SH-SY5Y (cell line): ENCODE measurements at regions not wholly inside any gene's neighbourhood (a gene's known extent, or its start where the extent isn't known, plus 50 kb on each side); places are given as distances from the start of the nearest gene placed in this dataset.

Source experiments
- GATA2 ChIP-seq: IDR thresholded peaks from 2 replicates; pipeline ENCODE4 v1.6.1; 2011; ENCODE audit warnings: mild to moderate bottlenecking, low read depth, low read length
- GATA3 ChIP-seq: IDR thresholded peaks from 2 replicates; pipeline ENCODE4 v1.6.1; 2011; ENCODE audit warnings: low read depth, mild to moderate bottlenecking, low read length, moderate library complexity

DNA sequence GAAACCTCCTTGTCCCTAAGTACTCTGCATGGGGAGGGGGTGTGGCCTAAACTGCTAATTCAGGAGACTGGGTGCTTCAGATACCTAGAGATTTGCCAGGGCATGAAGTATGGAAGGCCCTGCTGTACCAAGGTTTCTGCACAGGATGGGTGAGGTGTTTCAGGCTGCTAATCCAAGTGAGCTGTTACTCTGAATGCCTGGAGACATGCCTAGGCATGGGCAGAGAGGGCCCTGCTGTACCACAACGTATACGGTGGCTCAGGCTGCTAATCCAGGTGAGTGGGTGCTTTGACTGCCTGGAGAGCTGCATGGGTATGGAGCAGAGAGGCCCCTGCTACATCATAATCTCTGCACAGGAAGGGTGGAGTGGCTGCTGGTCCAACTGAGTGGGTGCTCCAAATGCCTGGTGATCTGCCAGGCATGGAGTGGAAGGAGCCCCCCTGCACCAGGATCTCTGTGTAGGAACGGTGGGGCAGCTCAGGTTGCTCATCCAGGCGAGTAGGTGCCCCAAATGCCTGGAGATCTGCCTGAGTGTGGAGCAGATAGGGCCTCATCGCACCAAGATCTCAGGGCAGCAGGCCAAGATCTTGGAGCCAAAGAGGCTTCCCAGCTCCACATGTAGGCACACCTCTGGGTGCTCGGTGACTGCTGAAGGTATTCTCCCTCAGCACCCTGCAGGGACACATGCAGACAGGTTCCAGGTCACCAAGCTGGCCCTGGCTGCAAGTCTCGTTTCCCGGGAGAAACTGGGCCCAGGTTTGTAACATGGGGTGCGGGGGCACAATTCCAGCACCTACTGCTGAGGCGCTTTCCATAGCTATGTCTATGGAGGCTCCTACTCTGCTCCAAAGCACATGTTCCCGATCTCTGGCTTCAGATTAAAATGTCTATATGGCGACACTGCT, 252.5 kb upstream of the PLXNA2 start:
- TF ChIP-seq GATA3 = no peak
- TF ChIP-seq GATA2 = no peak
